HG03432 (cell line): ENCODE measurements at regions not wholly inside any gene's neighbourhood (a gene's known extent, or its start where the extent isn't known, plus 50 kb on each side); places are given as distances from the start of the nearest gene placed in this dataset.

Experiments used
- ATAC-seq: cut with Tn5 transposase; IDR thresholded peaks from one replicate; pipeline ENCODE4 v1.9.1; 2021; ENCODE audit warnings: mild to moderate bottlenecking, moderate library complexity; ENCODE audit not compliant: unreplicated experiment

GRCh38 chr6:14423955-14424354 is 306.4 kb downstream of the CD83 start:
- ATAC-seq = no peak

- no peak for ATAC-seq
These were observed 308.2 kb downstream of the CD83 start for GRCh38 chr6:14425805-14426204.

- no peak for ATAC-seq
These were observed 308.7 kb downstream of the CD83 start for GRCh38 chr6:14426281-14426680.

GRCh38 chr6:14428269-14428668 is 310.7 kb downstream of the CD83 start:
- no peak for ATAC-seq

- ATAC-seq = no peak
These were observed 311.8 kb downstream of the CD83 start for GRCh38 chr6:14429396-14429795.

GRCh38 chr6:14430218-14430617 is 312.6 kb downstream of the CD83 start:
- ATAC-seq = no peak

GRCh38 chr6:14431385-14432330 is 314.1 kb downstream of the CD83 start:
- no peak for ATAC-seq

GRCh38 chr6:14434916-14435690 is 317.5 kb downstream of the CD83 start:
- ATAC-seq = no peak

- ATAC-seq = no peak
These were observed 319.1 kb downstream of the CD83 start for GRCh38 chr6:14436592-14437132.

- ATAC-seq = no peak
These were observed 321.8 kb downstream of the CD83 start for GRCh38 chr6:14439419-14439818.

- ATAC-seq = no peak
These were observed 322.8 kb downstream of the CD83 start for GRCh38 chr6:14440215-14440910.

- ATAC-seq = no peak
These were observed 323.6 kb downstream of the CD83 start for GRCh38 chr6:14440940-14441781.

GRCh38 chr6:14442242-14442641 is 324.7 kb downstream of the CD83 start:
- no peak for ATAC-seq

GRCh38 chr6:14443629-14444268 is 326.2 kb downstream of the CD83 start:
- ATAC-seq = no peak

GRCh38 chr6:14444295-14444972 is 326.9 kb downstream of the CD83 start:
- ATAC-seq = no peak

GRCh38 chr6:14447240-14447639 is 329.7 kb downstream of the CD83 start:
- no peak for ATAC-seq

GRCh38 chr6:14448246-14448645 is 330.7 kb downstream of the CD83 start:
- no peak for ATAC-seq

GRCh38 chr6:14450133-14450504 is 332.5 kb downstream of the CD83 start:
- ATAC-seq = no peak

GRCh38 chr6:14450578-14450977 is 333.0 kb downstream of the CD83 start:
- no peak for ATAC-seq
